Stimulated activated CD8-positive, alpha-beta memory T cell treated with anti-CD3 and anti-CD28 coated beads, Interleukin-15, amount 100 ng/mL, for 48 hours (primary cell): ENCODE measurements at regions not wholly inside any gene's neighbourhood (a gene's known extent, or its start where the extent isn't known, plus 50 kb on each side); places are given as distances from the start of the nearest gene placed in this dataset.

ENCODE experiments used
- DNase-seq, 2 donors: peaks; one replicate each; pipeline ENCODE4 v3.0.0-alpha.2; 2020; ENCODE audit warnings: low read depth in 2 of 2

DNA sequence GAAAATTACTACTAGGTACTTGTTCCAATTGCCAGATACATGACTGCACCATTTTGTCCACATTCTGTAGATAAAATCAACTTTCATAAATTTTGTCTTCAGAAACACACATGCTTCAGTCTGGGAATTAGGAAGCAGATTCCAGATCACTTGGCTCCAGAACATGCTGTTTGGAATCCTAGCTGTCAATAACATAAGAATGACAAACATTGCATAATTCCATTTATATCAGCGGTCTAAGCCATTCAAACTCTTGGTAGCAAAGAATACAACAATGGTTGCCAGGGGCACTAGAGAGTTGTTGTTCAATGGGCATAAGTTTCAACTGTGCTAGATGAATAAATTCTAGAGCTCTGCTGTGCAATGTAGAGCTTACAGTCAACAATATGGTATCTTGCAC lies 1112.1 kb upstream of the AGA start:
- DNase-seq: no peak

DNA sequence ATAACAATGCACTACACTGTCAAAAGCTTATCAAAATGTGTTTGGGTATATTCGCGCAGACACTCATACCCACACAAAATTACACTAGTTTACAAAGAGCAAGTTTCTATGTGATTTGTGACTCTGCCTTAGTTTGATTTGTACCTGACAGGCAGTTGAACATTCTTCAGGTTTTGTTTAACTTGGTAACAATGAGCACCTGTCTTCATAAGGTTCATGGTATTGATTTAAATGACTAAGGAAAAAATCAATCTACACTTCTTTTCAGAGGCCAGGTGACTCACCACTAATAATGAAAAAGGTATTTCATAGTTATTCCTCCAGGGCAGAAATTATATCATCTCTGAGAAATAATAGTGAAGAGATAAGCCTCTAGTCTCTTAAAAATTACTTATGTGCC lies 1114.6 kb upstream of the AGA start:
- DNase-seq: no peak

- no peak for DNase-seq
These were observed 1135.7 kb upstream of the AGA start for GRCh38 chr4:178577933-178578332.

DNA sequence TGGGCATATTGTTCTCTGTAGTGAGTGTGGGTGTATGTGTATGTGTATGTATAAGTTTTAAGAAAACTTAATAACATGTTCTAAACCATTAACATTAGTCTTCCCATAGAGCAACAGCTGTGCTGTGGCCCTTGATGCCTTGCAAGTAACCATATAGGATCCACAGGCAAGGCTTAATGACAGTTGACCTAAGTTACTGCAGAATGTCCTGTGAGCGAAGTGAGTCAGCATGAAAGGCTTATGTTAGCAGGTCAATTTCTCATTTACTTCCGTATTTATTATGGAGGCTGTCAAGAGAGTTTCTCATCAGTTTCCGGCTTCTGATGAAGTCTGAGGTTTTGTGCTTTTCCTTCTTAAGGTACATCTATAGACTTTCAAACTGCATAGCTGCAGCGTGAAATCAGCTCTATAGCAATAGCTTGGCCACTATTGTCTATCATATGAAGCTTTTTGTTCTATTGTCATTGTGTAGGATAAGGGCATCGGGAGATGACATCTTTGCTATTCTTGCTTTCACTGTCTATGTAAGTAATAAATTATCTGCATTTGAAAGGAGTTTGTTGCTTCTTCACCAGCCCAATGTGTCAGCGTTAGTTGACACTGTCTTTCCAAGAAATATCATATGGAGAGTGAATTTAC lies 1153.4 kb upstream of the AGA start:
- no peak for DNase-seq

DNA sequence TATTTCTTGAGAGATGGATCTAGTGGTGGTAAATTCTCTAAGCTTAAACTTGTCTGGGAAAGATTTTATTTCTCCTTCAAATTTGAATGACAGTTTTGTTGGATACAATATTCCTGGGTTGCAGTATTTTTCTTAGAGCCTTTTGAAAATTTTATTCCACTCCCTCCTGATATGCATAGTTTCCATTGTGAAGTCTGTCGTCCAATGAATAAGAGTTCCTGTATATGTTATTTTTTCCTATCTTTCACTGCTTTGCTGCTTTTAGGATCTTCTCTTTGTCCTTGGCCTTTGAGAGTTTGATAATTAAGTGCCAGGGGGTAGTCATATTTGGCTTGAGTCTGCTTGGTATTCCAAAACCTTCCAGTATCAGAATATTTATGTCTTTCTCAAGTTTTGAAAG lies 1156.4 kb upstream of the AGA start:
- DNase-seq: no peak

DNA sequence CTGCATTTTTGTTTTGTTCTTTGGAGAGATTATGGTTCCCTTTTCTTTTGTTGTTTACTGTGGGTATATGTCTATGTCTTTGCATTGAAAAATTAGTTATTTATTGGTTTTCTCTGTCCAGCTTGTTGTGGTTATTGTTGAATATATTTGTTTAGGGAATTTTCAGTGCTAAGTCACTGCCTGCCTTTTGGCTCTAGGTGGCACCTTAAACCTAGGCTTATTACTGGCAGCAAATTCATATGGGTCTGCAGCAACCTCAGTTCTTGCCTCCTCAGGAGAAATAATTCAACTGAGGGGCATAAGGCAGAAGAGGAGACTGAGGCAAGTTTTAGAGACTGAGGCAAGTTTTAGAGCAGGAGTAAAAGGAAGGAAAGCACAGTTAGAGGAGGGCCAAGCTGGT lies 1157.3 kb upstream of the AGA start:
- no peak for DNase-seq

- DNase-seq: no peak
These were observed 1160.6 kb upstream of the AGA start for GRCh38 chr4:178602833-178603232.

GRCh38 chr4:178611062-178611461 lies 1168.8 kb upstream of the AGA start:
- DNase-seq: no peak

GRCh38 chr4:178612733-178613132 lies 1170.5 kb upstream of the AGA start:
- DNase-seq: no peak

GRCh38 chr4:178632415-178632814 lies 1190.2 kb upstream of the AGA start:
- no peak for DNase-seq

- DNase-seq: no peak
These were observed 1191.0 kb upstream of the AGA start for GRCh38 chr4:178633263-178633662.

- no peak for DNase-seq
These were observed 1222.4 kb upstream of the AGA start for GRCh38 chr4:178664621-178665020.

DNA sequence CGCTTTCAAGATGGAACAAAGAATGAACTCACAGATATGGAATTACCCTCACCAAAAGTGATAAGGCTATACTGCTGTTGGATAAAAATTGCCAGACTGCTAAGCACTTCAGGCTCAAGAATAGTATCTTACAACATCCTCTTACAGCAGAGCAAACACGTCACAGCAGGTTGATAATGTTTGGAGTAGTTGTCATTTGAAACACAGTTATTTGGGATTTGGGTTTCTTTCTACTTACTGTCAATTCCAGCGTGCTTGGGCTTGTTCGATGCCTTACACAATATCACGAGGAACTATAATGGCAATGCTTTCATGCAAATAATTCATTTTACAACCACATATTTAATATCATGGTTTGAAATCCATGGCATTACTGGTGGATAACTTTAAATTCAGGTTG lies 1223.7 kb upstream of the AGA start:
- DNase-seq: no peak

DNA sequence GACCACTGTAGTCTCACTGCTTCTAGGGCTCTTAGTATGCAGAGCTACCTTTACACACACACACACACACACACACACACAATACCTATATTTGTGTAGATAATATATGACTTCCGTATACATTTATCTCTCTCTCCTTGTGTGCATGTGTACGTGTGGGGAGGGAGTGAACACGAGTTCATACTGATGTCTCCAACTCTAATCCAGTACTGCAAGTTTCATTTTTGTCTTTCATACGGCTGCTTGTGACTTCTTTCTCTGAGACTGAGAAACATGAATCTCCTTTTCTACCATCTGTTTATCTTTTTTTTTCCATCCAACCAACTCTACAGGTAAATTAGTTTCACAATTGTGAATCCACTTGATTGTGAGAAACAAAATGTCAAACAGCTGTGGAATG lies 1229.5 kb upstream of the AGA start:
- DNase-seq: no peak

DNA sequence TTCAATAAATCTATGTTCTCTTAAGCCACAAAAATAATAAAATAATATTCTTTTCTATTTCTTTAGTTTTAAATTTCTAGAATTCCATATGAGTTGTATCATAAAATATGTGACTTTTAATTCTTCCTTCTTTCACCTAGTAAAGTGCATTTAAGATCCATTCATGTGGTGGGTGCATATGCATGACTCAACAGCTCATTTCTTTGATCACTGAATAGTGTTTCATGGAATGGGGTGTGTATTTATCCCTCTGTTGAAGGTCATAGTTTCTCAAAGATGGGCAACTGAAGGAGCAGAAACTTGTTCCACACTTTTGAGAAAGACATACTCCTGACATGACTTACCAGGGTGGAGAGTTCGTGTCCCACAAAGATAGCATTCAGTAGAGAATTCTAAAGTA lies 1230.3 kb upstream of the AGA start:
- DNase-seq: no peak

GRCh38 chr4:178681871-178682270 lies 1239.6 kb upstream of the AGA start:
- DNase-seq: no peak

GRCh38 chr4:178689926-178690325 lies 1247.7 kb upstream of the AGA start:
- no peak for DNase-seq

GRCh38 chr4:178693816-178694215 lies 1251.6 kb upstream of the AGA start:
- no peak for DNase-seq

DNA sequence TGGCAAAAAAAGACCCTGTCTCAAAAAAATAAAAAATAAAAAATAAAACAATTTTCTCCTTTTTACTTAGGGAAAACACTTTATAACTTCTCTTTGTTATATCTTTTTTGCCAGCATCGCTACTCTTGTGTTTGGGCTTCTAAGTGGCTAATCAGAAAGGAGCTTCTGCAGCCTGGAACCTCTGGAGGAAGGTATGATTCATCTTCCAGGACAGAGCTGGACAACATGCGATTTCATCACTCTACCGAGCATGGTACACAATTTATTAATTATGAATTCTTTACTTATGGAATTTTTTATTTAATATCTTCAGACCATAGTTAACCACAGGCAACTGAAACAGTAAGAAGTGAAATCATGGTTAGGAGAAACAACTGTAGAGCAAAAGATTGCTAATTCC lies 1254.3 kb upstream of the AGA start:
- no peak for DNase-seq

- DNase-seq: no peak
These were observed 1270.2 kb upstream of the AGA start for GRCh38 chr4:178712486-178712885.

DNA sequence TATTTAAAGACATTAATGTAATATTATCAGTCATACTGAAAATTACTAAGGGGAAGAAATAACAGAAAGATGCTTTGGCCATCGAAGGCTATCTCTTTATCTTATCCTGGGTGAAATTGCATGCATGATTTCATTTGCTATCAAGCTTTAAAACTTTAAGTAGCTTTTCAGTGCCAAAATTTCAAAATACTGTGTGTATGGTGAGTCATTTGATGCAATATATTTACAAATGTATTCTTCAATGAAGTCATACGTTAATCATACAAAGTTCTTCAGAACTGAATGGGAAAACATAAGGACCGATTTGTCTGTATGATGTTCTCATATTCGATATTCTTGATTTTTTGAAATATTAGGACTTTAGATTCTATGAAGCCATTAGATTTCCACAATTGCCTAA lies 1295.8 kb upstream of the AGA start:
- no peak for DNase-seq

- no peak for DNase-seq
These were observed 1303.0 kb upstream of the AGA start for GRCh38 chr4:178745203-178745602.

DNA sequence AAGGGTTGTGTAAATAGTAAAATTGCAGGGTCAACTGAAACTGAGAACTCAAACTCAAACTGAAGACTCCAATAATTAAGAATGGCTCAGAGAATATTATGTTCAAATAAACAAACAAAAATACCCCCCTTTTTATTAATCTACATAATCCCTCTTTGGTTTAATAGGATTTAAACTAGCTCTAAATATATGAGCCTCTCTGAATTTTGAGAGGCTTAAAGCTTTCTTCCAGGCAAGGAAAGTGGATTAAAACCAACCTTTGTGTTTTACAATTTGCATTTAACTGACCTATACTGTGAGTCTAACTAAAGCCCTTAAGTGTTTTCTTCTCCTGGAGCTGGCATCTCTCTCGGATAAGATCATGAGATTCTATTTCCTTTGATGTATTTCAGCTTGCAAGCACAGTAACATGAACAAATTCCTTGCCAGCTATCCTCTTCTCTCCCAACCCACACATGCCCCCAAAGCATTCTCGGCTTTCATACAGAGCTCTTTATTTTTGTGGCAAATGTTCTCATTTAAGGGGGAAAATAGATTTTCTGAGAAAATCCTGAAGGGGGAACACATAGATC lies 1310.8 kb upstream of the AGA start:
- DNase-seq: no peak

DNA sequence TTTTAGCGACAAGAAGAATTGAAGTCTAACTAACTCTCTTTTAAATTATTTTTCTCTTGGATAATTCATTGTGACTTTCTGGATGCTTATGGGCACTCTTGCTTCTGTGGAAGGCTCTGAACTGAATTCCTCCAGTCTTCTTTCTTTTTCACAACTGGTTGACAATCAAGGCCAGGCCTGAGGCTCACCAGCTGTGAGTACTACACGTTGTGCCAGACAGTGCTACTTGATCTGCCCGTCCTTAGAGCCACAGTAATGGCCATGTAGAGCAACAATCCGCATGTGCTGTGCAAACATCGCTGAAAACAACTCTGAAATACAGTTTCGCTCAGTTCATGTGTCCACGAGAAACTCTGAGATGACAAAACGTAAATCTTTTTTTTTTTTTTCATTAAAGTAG lies 1336.3 kb upstream of the AGA start:
- DNase-seq: no peak
